Esophagus muscularis mucosa (tissue), 4 donors: ENCODE measurements at regions not wholly inside any gene's neighbourhood (a gene's known extent, or its start where the extent isn't known, plus 50 kb on each side); places are given as distances from the start of the nearest gene placed in this dataset.

Experiments used
- DNase-seq: peaks from one replicate; pipeline ENCODE4 v3.0.0-alpha.2; 2017; ENCODE audit errors: extremely low spot score
- H3K27ac ChIP-seq, 4 donors: fragments of 200-600 bp; sonication (generic); replicated peaks in 1 of 4; 1 replicate in 3 of 4; 2 replicates in 1 of 4; pipeline ENCODE4 v1.5.1; 2016 to 2019; ENCODE audit warnings: mild to moderate bottlenecking in 1 of 4
- H3K27me3 ChIP-seq, 4 donors: fragments of 200-600 bp; sonication (generic); one replicate each; pipeline versions ENCODE4 v1.5.1 to v1.6.0; 2016 to 2019
- H3K36me3 ChIP-seq, 4 donors: fragments of 200-600 bp; sonication (generic); one replicate each; pipeline ENCODE4 v1.5.1; 2016 to 2019
- H3K4me1 ChIP-seq, 4 donors: fragments of 200-600 bp; sonication (generic); one replicate each; pipeline ENCODE4 v1.5.1; 2016 to 2019
- H3K4me3 ChIP-seq, 4 donors: fragments of 200-600 bp; sonication (generic); 1 replicate in 2 of 4; 2 replicates in 2 of 4; pipeline ENCODE4 v1.5.1; 2016 to 2019; ENCODE audit warnings: mild to moderate bottlenecking in 4 of 4, moderate library complexity in 1 of 4
- H3K9me3 ChIP-seq, 4 donors: fragments of 200-600 bp; sonication (generic); 1 replicate in 3 of 4; 2 replicates in 1 of 4; pipeline ENCODE4 v1.5.1; 2016 to 2019
- EP300 ChIP-seq: sonication (generic); formaldehyde crosslinking; IDR thresholded peaks from one replicate; pipeline ENCODE4 v1.6.1; 2017; ENCODE audit warnings: antibody characterized with exemption
- POLR2A ChIP-seq: fragments of 450-650 bp; IDR thresholded peaks from one replicate; pipeline ENCODE4 v1.6.1; 2017; ENCODE audit warnings: antibody characterized with exemption, moderate library complexity, mild to moderate bottlenecking, low read depth
- POLR2AphosphoS5 ChIP-seq, 2 donors: sonication (generic); formaldehyde crosslinking; IDR thresholded peaks; one replicate each; pipeline ENCODE4 v1.6.1; 2017; ENCODE audit warnings: antibody characterized with exemption in 2 of 2
- WGBS: methylation state at CpG from one replicate; pipeline ENCODE4 v1.1.5; 2018; 5-methylcytosine and 5-hydroxymethylcytosine counted together
- intact Hi-C: fragments of 100-400 bp; cut with DNase I; formaldehyde crosslinking; loops from one replicate; pipeline ENCODE4 v1.15.1; 2023
- TF ChIP-seq, protein P1 (sequence below), 3 experiments: fragments of 200-600 bp in 2 of 3; fragments of 450-650 bp in 1 of 3; sonication (generic) in 2 of 3; IDR thresholded peaks; one replicate each; pipeline ENCODE4 v1.5.1; 2017 to 2019; ENCODE audit warnings: antibody characterized with exemption in 3 of 3, mild to moderate bottlenecking in 2 of 3, moderate library complexity in 1 of 3

DNA sequence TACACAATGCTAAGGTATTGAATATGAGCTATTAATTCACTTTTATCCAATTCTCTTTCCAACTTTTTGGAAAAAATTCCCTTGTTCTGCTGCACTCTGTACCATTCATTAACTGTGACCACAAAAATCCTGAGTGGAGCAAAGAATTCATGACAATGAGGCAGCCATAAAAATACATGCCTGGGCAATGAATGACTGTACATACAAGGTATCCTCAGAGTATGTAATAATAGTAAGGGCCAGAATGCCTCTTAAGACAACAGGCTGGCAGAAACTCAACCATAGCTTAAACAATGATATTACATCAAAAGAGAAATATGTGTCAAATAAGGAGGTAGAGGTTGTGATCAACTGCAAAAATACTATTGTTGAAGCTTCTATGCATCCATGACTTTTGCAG, 74.7 kb upstream of the CA10 start:
- intact Hi-C loops = no loop called here
- H3K27me3 ChIP-seq = no peaks in the 10 kb centered on the region
- no peak for DNase-seq
- H3K4me3 ChIP-seq = no peak overlapping the region
- no peaks in the 10 kb centered on the region for H3K4me1 ChIP-seq
- H3K36me3 ChIP-seq = no peaks in the 10 kb centered on the region
- TF ChIP-seq POLR2A (no peak), POLR2AphosphoS5 (IDR thresholded peaks at IDR 0.05) (no peak), EP300 (no peak)
- TF ChIP-seq, protein P1, sequence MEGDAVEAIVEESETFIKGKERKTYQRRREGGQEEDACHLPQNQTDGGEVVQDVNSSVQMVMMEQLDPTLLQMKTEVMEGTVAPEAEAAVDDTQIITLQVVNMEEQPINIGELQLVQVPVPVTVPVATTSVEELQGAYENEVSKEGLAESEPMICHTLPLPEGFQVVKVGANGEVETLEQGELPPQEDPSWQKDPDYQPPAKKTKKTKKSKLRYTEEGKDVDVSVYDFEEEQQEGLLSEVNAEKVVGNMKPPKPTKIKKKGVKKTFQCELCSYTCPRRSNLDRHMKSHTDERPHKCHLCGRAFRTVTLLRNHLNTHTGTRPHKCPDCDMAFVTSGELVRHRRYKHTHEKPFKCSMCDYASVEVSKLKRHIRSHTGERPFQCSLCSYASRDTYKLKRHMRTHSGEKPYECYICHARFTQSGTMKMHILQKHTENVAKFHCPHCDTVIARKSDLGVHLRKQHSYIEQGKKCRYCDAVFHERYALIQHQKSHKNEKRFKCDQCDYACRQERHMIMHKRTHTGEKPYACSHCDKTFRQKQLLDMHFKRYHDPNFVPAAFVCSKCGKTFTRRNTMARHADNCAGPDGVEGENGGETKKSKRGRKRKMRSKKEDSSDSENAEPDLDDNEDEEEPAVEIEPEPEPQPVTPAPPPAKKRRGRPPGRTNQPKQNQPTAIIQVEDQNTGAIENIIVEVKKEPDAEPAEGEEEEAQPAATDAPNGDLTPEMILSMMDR (IDR thresholded peaks at IDR 0.05) = no peak
- no peak overlapping the region for H3K27ac ChIP-seq
- H3K9me3 ChIP-seq = no peaks in the 10 kb centered on the region

DNA sequence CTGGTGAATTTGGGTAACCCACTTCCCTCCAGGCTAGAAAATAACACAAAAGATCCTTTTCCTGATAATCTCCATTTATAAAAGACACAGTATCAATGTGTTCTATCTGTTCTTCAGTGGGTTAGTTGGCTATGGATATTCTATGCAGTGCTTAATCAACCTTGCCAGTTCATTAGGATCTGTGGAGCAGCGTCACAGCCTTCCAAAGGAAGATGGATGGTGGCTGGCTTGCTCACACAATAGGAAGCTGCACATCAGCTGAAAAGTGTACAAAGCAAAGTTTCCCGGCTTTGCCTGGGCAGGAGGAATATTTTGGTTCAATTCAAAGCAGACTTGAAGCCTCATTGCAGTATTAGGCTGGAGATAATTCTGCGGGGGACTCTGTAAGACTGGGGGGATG, 70.3 kb upstream of the CA10 start:
- no peaks in the 10 kb centered on the region for H3K9me3 ChIP-seq
- intact Hi-C loops = no loop called here
- H3K4me1 ChIP-seq = no peaks in the 10 kb centered on the region
- no peak overlapping the region for H3K4me3 ChIP-seq
- H3K27ac ChIP-seq = no peak overlapping the region
- TF ChIP-seq POLR2A (no peak), EP300 (no peak)
- no peak for DNase-seq
- no peaks in the 10 kb centered on the region for H3K27me3 ChIP-seq
- 68% methylated on average over 3 of the region's 3 CpGs for WGBS
- no peaks in the 10 kb centered on the region for H3K36me3 ChIP-seq

DNA sequence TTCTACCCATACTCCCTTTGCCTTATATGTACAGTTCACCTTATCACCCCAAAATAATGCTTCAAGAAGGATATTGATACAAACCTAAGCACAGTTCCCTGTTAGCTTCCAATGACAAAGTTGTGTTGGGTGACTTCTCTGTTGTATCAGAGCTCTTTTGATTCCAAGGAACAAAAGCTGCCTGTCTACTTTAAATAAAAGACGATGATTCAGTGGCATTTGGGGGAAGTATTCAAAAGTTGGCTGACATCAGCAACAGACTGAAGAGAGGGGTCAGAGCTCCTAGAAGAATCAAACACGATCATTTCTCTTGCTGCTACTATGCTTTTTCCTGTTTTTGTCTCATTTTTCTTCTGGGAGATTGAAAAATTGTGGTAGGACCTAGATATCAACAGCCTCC, 69.4 kb upstream of the CA10 start:
- Histone ChIP-seq H3K27me3 (no peaks in the 10 kb centered on the region), H3K27ac (no peak overlapping the region), H3K36me3 (no peaks in the 10 kb centered on the region), H3K9me3 (no peaks in the 10 kb centered on the region), H3K4me3 (no peak overlapping the region), H3K4me1 (no peaks in the 10 kb centered on the region)
- DNase-seq = no peak
- WGBS = 65% methylated on average over 2 of the region's 2 CpGs
- intact Hi-C loops = no loop called here
- no peak for TF ChIP-seq EP300
- no peak for TF ChIP-seq POLR2A
- TF ChIP-seq POLR2AphosphoS5 (IDR thresholded peaks at IDR 0.05) = no peak
- TF ChIP-seq, protein P1 (IDR thresholded peaks at IDR 0.05) = no peak

DNA sequence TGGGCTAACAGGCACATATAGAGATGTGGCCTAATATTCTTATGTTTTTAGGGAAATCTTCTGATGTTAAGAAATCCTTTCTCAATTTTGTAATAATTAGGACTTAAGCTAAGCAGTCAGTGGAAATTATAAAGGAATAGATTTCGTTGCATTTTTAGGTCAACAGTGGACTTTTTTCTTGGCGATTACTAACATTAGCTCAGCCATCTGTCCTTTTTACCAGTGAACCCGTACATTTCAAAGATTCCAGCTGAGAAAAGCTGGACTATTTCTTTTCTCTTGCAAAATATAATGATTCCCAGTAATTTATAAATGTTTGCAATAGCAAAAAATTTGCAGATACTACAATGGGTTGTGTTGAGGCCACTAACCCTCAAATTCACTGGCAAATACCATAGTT, 54.9 kb upstream of the CA10 start:
- DNase-seq = no peak
- TF ChIP-seq, protein P1 (IDR thresholded peaks at IDR 0.05) = no peak
- TF ChIP-seq EP300 (no peak), POLR2AphosphoS5 (IDR thresholded peaks at IDR 0.05) (no peak), POLR2A (no peak)
- H3K27me3 ChIP-seq = no peaks in the 10 kb centered on the region
- no peaks in the 10 kb centered on the region for H3K9me3 ChIP-seq
- H3K4me1 ChIP-seq = no peaks in the 10 kb centered on the region
- no peaks in the 10 kb centered on the region for H3K36me3 ChIP-seq
- 48% methylated on average over 3 of the region's 3 CpGs for WGBS
- H3K4me3 ChIP-seq = no peak overlapping the region
- intact Hi-C loops = no loop called here
- H3K27ac ChIP-seq = no peak overlapping the region

DNA sequence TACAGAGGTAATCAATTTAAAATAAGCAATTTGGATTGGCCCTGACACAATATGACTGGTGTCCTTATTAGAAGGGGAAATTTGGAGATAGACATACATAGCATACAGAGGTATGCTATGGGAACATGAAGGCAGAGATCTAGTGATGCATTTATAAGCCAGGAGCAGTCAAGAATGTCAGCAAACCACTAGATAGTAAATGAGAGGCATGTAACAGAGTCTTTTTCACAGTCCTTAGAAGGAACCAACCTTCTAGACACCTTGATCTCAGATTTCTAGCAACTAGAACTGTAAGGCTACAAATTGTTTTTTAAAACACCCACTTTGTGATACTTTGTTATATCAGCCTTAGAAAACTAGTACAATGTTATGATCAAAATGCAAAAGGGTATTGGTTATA, 54.3 kb upstream of the CA10 start:
- intact Hi-C loops = no loop called here
- no peak overlapping the region for H3K27ac ChIP-seq
- TF ChIP-seq POLR2A (no peak), EP300 (no peak), POLR2AphosphoS5 (IDR thresholded peaks at IDR 0.05) (no peak)
- TF ChIP-seq, protein P1 (IDR thresholded peaks at IDR 0.05) = no peak
- H3K36me3 ChIP-seq = no peaks in the 10 kb centered on the region
- no peaks in the 10 kb centered on the region for H3K4me1 ChIP-seq
- no peak overlapping the region for H3K4me3 ChIP-seq
- H3K9me3 ChIP-seq = no peaks in the 10 kb centered on the region
- no peaks in the 10 kb centered on the region for H3K27me3 ChIP-seq
- no peak for DNase-seq
